ENCODE measurements at regions not wholly inside any gene's neighbourhood (a gene's known extent, or its start where the extent isn't known, plus 50 kb on each side); places are given as distances from the start of the nearest gene placed in this dataset.
A peak's percentile ranks its signal among the peaks of the same experiment; 100 is the strongest.

DNA sequence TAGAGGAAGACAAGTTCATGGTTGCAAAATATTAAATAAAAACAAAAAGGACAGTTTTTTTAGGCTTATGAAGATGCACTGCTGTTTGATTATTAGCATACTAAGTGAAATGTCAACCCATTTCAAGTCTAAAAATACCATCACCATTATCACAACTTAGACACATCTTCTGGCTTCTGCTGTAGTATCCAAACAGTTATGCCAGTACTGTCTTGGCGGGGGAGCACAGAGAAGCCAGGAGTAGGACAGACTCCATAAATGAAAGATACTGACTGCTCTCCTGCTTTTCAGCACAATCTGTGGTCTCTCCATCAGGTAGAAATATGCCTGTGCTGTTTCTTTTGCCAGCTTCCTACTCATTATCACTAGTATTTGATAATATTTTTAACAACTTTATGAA lies 179.2 kb upstream of the DSEL start:
- FAIRE-seq: no peak

DNA sequence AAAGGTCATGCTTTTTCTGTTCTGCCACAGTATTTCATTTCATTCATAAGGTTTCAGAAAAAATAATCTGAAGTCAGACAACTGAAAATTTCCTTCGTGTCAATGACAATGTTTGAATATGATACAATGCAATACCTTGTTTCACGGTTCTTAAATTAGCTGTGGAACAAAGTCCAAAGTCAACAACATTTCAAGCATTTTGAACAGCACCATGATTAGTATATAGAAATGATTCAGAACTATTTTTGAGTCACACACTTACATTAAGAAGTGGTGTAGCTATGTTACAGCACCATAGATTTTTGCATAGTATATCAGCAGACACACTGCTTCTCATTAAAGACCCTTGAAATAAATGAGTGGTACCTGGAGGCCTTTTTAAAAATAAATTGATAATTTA lies 178.3 kb upstream of the DSEL start:
- FAIRE-seq (no peak), DNase-seq (ENCODE audit: low read depth) (peak; percentile 19)
- Histone ChIP-seq H3K27me3 (ENCODE audit: control insufficient read depth, insufficient read depth, low read length) (no peaks in the 10 kb centered on the region), H3K4me3 (ENCODE audit: low read depth, low read length) (no peak overlapping the region), H3K36me3 (ENCODE audit: control insufficient read depth, insufficient read depth, low read length) (no peaks in the 10 kb centered on the region)
- TF ChIP-seq CTCF (IDR thresholded peaks at IDR 0.05; ENCODE audit: insufficient read depth, low read length, severe bottlenecking): no peak

More for the DNA sequence above, 179.2 kb upstream of the DSEL start:
- Histone ChIP-seq H3K27me3 (ENCODE audit: control insufficient read depth, insufficient read depth, low read length) (no peaks in the 10 kb centered on the region), H3K36me3 (ENCODE audit: control insufficient read depth, insufficient read depth, low read length) (no peaks in the 10 kb centered on the region), H3K4me3 (ENCODE audit: low read depth, low read length) (no peak overlapping the region)
- DNase-seq (ENCODE audit: low read depth): no peak
- no peak for TF ChIP-seq CTCF (IDR thresholded peaks at IDR 0.05; ENCODE audit: insufficient read depth, low read length, severe bottlenecking)

- no peaks in the 10 kb centered on the region for H3K36me3 ChIP-seq (ENCODE audit: control insufficient read depth, insufficient read depth, low read length)
- FAIRE-seq: no peak
- no peak overlapping the region for H3K4me3 ChIP-seq (ENCODE audit: low read depth, low read length)
- H3K27me3 ChIP-seq (ENCODE audit: control insufficient read depth, insufficient read depth, low read length): no peaks in the 10 kb centered on the region
- DNase-seq (ENCODE audit: low read depth): no peak
- TF ChIP-seq CTCF (IDR thresholded peaks at IDR 0.05; ENCODE audit: insufficient read depth, low read length, severe bottlenecking): no peak
These were observed 176.3 kb upstream of the DSEL start for GRCh38 chr18:67692811-67693210.

- no peak overlapping the region for H3K4me3 ChIP-seq (ENCODE audit: low read depth, low read length)
- H3K36me3 ChIP-seq (ENCODE audit: control insufficient read depth, insufficient read depth, low read length): no peaks in the 10 kb centered on the region
- H3K27me3 ChIP-seq (ENCODE audit: control insufficient read depth, insufficient read depth, low read length): no peaks in the 10 kb centered on the region
- no peak for FAIRE-seq
- no peak for TF ChIP-seq CTCF (IDR thresholded peaks at IDR 0.05; ENCODE audit: insufficient read depth, low read length, severe bottlenecking)
- DNase-seq (ENCODE audit: low read depth): no peak
These were observed 166.0 kb upstream of the DSEL start for GRCh38 chr18:67682516-67682915.

- Histone ChIP-seq H3K4me3 (ENCODE audit: low read depth, low read length) (no peak overlapping the region), H3K27me3 (ENCODE audit: control insufficient read depth, insufficient read depth, low read length) (no peaks in the 10 kb centered on the region), H3K36me3 (ENCODE audit: control insufficient read depth, insufficient read depth, low read length) (no peaks in the 10 kb centered on the region)
- no peak for DNase-seq (ENCODE audit: low read depth)
- FAIRE-seq: no peak
- no peak for TF ChIP-seq CTCF (IDR thresholded peaks at IDR 0.05; ENCODE audit: insufficient read depth, low read length, severe bottlenecking)
These were observed 161.0 kb upstream of the DSEL start for GRCh38 chr18:67677489-67677888.

DNA sequence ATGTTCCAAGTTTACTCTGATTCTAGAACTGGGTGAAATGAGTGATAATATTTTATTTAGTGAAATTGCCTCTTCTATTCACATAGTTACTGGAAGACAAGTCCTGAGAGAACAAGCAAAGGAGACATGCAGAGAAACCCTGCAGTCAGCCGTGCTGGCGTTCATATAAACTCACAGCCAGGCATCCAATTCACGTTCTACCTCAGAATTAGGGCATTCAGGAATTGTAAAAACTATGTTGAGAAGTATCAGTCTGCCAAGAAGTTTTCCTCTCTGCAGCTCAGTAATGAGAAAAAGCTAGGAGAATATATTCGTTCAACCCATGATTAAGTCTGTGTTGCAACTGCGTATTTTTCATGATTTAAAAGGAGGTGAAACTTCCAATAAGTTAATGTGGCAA lies 156.2 kb upstream of the DSEL start:
- TF ChIP-seq CTCF (IDR thresholded peaks at IDR 0.05; ENCODE audit: insufficient read depth, low read length, severe bottlenecking): no peak
- DNase-seq (ENCODE audit: low read depth) (no peak), FAIRE-seq (no peak)
- Histone ChIP-seq H3K36me3 (ENCODE audit: control insufficient read depth, insufficient read depth, low read length) (no peaks in the 10 kb centered on the region), H3K4me3 (ENCODE audit: low read depth, low read length) (no peak overlapping the region), H3K27me3 (ENCODE audit: control insufficient read depth, insufficient read depth, low read length) (no peaks in the 10 kb centered on the region)
